ENCODE measurements at regions not wholly inside any gene's neighbourhood (a gene's known extent, or its start where the extent isn't known, plus 50 kb on each side); places are given as distances from the start of the nearest gene placed in this dataset.

DNA sequence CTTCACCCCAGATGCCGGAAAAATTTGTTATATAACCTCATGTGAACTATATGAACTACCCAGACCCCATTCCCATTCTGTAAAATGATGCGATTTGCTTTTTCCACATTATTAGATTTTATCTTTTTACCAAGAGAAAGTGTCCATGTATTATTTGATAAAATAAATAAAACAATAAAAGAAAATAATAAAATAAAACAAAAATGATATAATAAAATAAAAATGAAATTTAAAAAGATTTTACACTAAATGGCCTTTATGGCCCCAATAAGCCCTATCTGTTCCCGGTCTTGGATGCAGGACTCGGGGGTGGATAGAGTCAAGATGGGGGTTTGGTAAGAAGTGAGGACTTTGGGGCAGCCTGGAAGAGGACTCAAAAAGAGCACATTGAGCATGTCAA is 357.2 kb downstream of the MATN1 start:
- TF ChIP-seq FOXP2 (optimal IDR thresholded peaks at IDR 0.05; ENCODE audit: borderline replicate concordance, extremely low read depth, extremely low read length, insufficient read depth) (no peak), TAF1 (IDR thresholded peaks at IDR 0.05; ENCODE audit: borderline replicate concordance, insufficient read depth, low read length) (no peak), SIN3A (IDR thresholded peaks at IDR 0.05; ENCODE audit: borderline replicate concordance, insufficient read depth, low read length) (no peak), POLR2AphosphoS5 (IDR thresholded peaks at IDR 0.05; ENCODE audit: low read depth, low read length) (no peak)
- TF ChIP-seq, protein P1, sequence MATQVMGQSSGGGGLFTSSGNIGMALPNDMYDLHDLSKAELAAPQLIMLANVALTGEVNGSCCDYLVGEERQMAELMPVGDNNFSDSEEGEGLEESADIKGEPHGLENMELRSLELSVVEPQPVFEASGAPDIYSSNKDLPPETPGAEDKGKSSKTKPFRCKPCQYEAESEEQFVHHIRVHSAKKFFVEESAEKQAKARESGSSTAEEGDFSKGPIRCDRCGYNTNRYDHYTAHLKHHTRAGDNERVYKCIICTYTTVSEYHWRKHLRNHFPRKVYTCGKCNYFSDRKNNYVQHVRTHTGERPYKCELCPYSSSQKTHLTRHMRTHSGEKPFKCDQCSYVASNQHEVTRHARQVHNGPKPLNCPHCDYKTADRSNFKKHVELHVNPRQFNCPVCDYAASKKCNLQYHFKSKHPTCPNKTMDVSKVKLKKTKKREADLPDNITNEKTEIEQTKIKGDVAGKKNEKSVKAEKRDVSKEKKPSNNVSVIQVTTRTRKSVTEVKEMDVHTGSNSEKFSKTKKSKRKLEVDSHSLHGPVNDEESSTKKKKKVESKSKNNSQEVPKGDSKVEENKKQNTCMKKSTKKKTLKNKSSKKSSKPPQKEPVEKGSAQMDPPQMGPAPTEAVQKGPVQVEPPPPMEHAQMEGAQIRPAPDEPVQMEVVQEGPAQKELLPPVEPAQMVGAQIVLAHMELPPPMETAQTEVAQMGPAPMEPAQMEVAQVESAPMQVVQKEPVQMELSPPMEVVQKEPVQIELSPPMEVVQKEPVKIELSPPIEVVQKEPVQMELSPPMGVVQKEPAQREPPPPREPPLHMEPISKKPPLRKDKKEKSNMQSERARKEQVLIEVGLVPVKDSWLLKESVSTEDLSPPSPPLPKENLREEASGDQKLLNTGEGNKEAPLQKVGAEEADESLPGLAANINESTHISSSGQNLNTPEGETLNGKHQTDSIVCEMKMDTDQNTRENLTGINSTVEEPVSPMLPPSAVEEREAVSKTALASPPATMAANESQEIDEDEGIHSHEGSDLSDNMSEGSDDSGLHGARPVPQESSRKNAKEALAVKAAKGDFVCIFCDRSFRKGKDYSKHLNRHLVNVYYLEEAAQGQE (IDR thresholded peaks at IDR 0.05; ENCODE audit: insufficient read depth in 1 of 2, low read depth in 2 of 2, low read length in 2 of 2) = no peak

DNA sequence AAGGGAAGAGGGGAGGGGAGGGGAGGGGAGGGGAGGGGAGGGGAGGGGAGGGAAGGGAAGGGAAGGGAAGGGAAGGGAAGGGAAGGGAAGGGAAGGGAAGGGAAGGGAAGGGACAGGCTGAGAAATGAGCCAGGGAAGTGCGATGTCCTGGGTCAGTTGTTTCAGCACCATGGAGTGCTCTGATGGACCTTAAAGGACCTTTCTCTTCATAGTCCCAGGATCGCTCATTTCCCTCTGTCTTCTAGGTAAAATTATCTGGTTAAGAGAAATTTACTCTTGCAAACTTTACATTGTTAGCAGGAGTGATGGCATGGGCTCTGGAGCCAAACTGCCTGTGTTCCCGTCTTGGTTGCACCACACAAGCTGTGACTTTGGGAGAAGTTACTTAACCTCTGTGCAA is 357.8 kb downstream of the MATN1 start:
- TF ChIP-seq, protein P1 (IDR thresholded peaks at IDR 0.05; ENCODE audit: insufficient read depth in 1 of 2, low read depth in 2 of 2, low read length in 2 of 2) = peak; percentile 55 to 80; a peak in 3 of 4 replicates
- TF ChIP-seq POLR2AphosphoS5 (IDR thresholded peaks at IDR 0.05; ENCODE audit: low read depth, low read length) = no peak

DNA sequence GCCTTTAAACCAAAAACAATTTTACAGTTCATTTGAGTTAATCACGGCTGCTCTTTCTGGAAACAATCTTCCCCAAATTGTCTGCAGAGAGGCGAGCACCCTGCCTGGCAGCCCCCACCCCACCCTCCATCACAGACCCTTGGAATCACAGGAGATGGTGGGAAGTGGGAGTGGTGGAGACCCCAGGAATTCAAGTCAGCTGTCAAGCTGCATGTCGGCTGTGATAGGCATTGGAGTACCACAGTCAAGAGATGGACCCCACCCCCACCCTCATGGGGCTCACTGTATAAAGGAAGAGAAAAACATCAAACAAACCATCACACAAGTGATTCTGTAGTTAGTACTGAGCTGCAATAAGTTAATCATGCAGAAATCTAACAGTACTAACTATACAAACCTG is 360.4 kb downstream of the MATN1 start:
- TF ChIP-seq SIN3A (IDR thresholded peaks at IDR 0.05; ENCODE audit: borderline replicate concordance, insufficient read depth, low read length) (no peak), POLR2AphosphoS5 (IDR thresholded peaks at IDR 0.05; ENCODE audit: low read depth, low read length) (no peak), TAF1 (IDR thresholded peaks at IDR 0.05; ENCODE audit: borderline replicate concordance, insufficient read depth, low read length) (no peak), FOXP2 (optimal IDR thresholded peaks at IDR 0.05; ENCODE audit: borderline replicate concordance, extremely low read depth, extremely low read length, insufficient read depth) (no peak)
- TF ChIP-seq, protein P1 (IDR thresholded peaks at IDR 0.05; ENCODE audit: insufficient read depth in 1 of 2, low read depth in 2 of 2, low read length in 2 of 2) = no peak

DNA sequence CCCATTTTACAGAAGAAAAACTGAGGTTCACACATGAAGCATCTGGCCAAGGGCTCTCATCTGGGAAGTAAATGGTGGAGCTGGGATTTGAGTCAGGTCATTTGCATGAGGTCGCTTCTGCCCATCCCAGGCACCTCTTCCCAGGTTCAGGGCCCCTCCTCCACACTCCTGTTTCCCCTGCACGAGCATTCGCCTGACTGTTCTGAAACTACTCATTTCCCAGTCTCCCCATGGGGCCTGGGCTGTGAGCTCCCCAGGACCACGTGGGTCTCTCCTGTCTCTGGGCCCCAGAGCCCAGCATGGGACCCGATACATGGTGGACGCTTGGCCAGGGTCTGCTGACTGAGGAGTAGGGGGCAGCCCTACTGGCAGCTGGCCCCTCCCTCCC is 360.8 kb downstream of the MATN1 start:
- TF ChIP-seq SIN3A (IDR thresholded peaks at IDR 0.05; ENCODE audit: borderline replicate concordance, insufficient read depth, low read length) (no peak), TAF1 (IDR thresholded peaks at IDR 0.05; ENCODE audit: borderline replicate concordance, insufficient read depth, low read length) (no peak), POLR2AphosphoS5 (IDR thresholded peaks at IDR 0.05; ENCODE audit: low read depth, low read length) (no peak), FOXP2 (optimal IDR thresholded peaks at IDR 0.05; ENCODE audit: borderline replicate concordance, extremely low read depth, extremely low read length, insufficient read depth) (no peak)
- TF ChIP-seq, protein P1 (IDR thresholded peaks at IDR 0.05; ENCODE audit: insufficient read depth in 1 of 2, low read depth in 2 of 2, low read length in 2 of 2) = no peak

GRCh38 chr1:30360753-30361152 is 362.6 kb downstream of the MATN1 start:
- no peak for TF ChIP-seq SIN3A (IDR thresholded peaks at IDR 0.05; ENCODE audit: borderline replicate concordance, insufficient read depth, low read length)
- TF ChIP-seq, protein P1 (IDR thresholded peaks at IDR 0.05; ENCODE audit: insufficient read depth in 1 of 2, low read depth in 2 of 2, low read length in 2 of 2) = no peak
- TF ChIP-seq POLR2AphosphoS5 (IDR thresholded peaks at IDR 0.05; ENCODE audit: low read depth, low read length) = no peak
- no peak for TF ChIP-seq FOXP2 (optimal IDR thresholded peaks at IDR 0.05; ENCODE audit: borderline replicate concordance, extremely low read depth, extremely low read length, insufficient read depth)
- no peak for TF ChIP-seq TAF1 (IDR thresholded peaks at IDR 0.05; ENCODE audit: borderline replicate concordance, insufficient read depth, low read length)

All from PFSK-1 (cell line).